ENCODE measurements at regions not wholly inside any gene's neighbourhood (a gene's known extent, or its start where the extent isn't known, plus 50 kb on each side); places are given as distances from the start of the nearest gene placed in this dataset.

DNA sequence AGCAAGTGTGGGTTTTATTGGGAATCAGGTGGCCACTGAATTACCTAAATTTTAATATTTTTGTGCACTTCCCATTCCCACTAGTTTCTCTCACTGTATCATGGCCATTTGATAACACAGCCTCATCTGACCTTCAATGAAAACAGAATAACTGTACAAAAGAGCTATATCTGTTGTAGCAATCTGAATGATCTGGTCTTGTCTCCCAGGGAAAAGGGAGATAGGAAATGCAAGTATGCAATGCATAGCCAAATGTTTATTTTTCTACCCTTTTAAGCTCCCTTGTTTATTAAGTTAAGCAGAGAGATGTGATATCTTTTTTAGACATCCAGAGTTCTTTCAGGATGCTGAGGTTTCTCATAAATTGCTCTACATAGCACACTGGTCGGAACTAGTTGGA, 288.3 kb upstream of the CLINT1 start:
- DNase-seq: no peak
- no peaks in the 10 kb centered on the region for H3K4me1 ChIP-seq (replicated peaks; ENCODE audit: insufficient read depth)
- BruUV-seq (replicated peaks): no TSS peak
- no peak overlapping the region for H3K4me2 ChIP-seq
- no peak for TF ChIP-seq EZH2 (IDR thresholded peaks at IDR 0.05; ENCODE audit: low read depth)
- no peak for TF ChIP-seq CTCF (conservative IDR thresholded peaks at IDR 0.05)
- CTCF ChIA-PET: no interaction called here
- no peaks in the 10 kb centered on the region for H3K79me2 ChIP-seq (ENCODE audit: low read depth)
- intact Hi-C loops (cut with micrococcal nuclease; ENCODE audit: unreplicated experiment): no loop called here
- H3K9me3 ChIP-seq (ENCODE audit: insufficient read depth, low read depth): no peaks in the 10 kb centered on the region
- H3F3A ChIP-seq (ENCODE audit: insufficient read depth, low read depth): no peaks in the 10 kb centered on the region
- no peak overlapping the region for H2AFZ ChIP-seq
- H3K27me3 ChIP-seq (ENCODE audit: insufficient read depth, low read depth): 0 out of 2 replicates have a peak, but pooled peaks cover 4% of the 10 kb centered on the region
- no peak overlapping the region for H3K27ac ChIP-seq
- no peak overlapping the region for H3K4me3 ChIP-seq
- no peaks in the 10 kb centered on the region for H3K36me3 ChIP-seq (ENCODE audit: low read depth)
- no peaks in the 10 kb centered on the region for H3K9me2 ChIP-seq (ENCODE audit: insufficient read depth)
- POLR2A ChIA-PET (ENCODE audit: unreplicated experiment): no interaction called here
- no peaks in the 10 kb centered on the region for H4K20me1 ChIP-seq (ENCODE audit: insufficient read depth)

DNA sequence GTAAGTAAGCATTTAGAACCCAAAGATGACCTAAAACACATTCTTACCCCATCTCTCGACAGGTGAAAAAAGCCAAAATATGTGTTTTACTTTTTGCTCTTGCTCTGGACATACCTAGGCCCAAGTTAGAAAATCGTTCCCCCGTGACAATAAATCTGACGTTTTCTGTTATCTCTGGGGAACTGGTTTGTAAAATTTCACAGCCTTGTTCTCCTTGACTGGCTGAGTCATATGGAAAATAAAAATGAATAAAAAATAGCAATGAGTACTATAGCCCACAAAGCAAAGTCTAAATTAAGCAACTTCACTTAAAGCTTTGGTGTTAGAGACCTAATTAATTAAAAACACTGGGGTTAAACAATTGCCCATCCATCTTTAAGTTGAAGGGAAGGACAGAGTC, 286.9 kb upstream of the CLINT1 start:
- CTCF ChIA-PET: no interaction called here
- H3K4me3 ChIP-seq: no peak overlapping the region

GRCh38 chr5:158143081-158143480, 284.1 kb upstream of the CLINT1 start:
- Histone ChIP-seq H3K36me3 (ENCODE audit: low read depth) (no peaks in the 10 kb centered on the region), H3K79me2 (ENCODE audit: low read depth) (no peaks in the 10 kb centered on the region), H3K27me3 (ENCODE audit: insufficient read depth, low read depth) (no peaks in the 10 kb centered on the region), H3K4me3 (no peak overlapping the region), H3K4me2 (no peak overlapping the region), H3K27ac (no peak overlapping the region), H3F3A (ENCODE audit: insufficient read depth, low read depth) (no peaks in the 10 kb centered on the region), H3K4me1 (replicated peaks; ENCODE audit: insufficient read depth) (no peaks in the 10 kb centered on the region), H3K9me3 (ENCODE audit: insufficient read depth, low read depth) (no peaks in the 10 kb centered on the region), H4K20me1 (ENCODE audit: insufficient read depth) (no peaks in the 10 kb centered on the region), H3K9me2 (ENCODE audit: insufficient read depth) (no peaks in the 10 kb centered on the region), H2AFZ (no peak overlapping the region)
- no peak for DNase-seq
- no TSS peak for BruUV-seq (replicated peaks)
- no peak for TF ChIP-seq EZH2 (IDR thresholded peaks at IDR 0.05; ENCODE audit: low read depth)
- no peak for TF ChIP-seq CTCF (conservative IDR thresholded peaks at IDR 0.05)
- ChIA-PET CTCF (no interaction called here), POLR2A (ENCODE audit: unreplicated experiment) (no interaction called here)
- intact Hi-C loops (cut with micrococcal nuclease; ENCODE audit: unreplicated experiment): no loop called here

More for the DNA sequence above, 286.9 kb upstream of the CLINT1 start:
- no peak for DNase-seq
- no peaks in the 10 kb centered on the region for H3K36me3 ChIP-seq (ENCODE audit: low read depth)
- POLR2A ChIA-PET (ENCODE audit: unreplicated experiment): no interaction called here
- no peaks in the 10 kb centered on the region for H3K9me2 ChIP-seq (ENCODE audit: insufficient read depth)
- no peak overlapping the region for H3K4me2 ChIP-seq
- no peak for TF ChIP-seq EZH2 (IDR thresholded peaks at IDR 0.05; ENCODE audit: low read depth)
- no peak for TF ChIP-seq CTCF (conservative IDR thresholded peaks at IDR 0.05)
- H2AFZ ChIP-seq: no peak overlapping the region
- H3K27me3 ChIP-seq (ENCODE audit: insufficient read depth, low read depth): no peaks in the 10 kb centered on the region
- intact Hi-C loops (cut with micrococcal nuclease; ENCODE audit: unreplicated experiment): no loop called here
- no peaks in the 10 kb centered on the region for H3K9me3 ChIP-seq (ENCODE audit: insufficient read depth, low read depth)
- no peaks in the 10 kb centered on the region for H3K4me1 ChIP-seq (replicated peaks; ENCODE audit: insufficient read depth)
- no peaks in the 10 kb centered on the region for H3K79me2 ChIP-seq (ENCODE audit: low read depth)
- H3K27ac ChIP-seq: no peak overlapping the region
- no peaks in the 10 kb centered on the region for H3F3A ChIP-seq (ENCODE audit: insufficient read depth, low read depth)
- no TSS peak for BruUV-seq (replicated peaks)
- no peaks in the 10 kb centered on the region for H4K20me1 ChIP-seq (ENCODE audit: insufficient read depth)
